ENCODE measurements at regions not wholly inside any gene's neighbourhood (a gene's known extent, or its start where the extent isn't known, plus 50 kb on each side); places are given as distances from the start of the nearest gene placed in this dataset.

DNA sequence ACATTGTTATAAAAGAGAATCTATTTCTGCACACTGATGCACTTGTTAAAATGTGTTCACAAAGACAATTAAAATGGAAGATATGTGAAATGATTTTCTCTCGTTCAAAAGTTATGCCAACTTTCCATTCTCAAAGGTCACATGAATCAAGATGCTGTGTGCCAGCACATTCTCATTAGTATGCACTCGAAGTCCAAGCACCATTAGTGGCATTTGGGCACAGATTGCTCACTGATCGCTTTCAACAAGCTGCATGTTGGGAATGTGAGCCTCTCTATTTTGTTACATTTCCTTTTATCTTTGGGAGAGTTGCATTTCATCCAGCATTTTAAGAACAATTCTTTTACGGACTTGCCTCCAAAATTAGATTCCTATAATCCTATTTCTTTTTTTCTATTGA, 398.9 kb downstream of the FBXO15 start:
- no peak for DNase-seq (ENCODE audit: low read depth in 4 of 4, low spot score in 3 of 4)

DNA sequence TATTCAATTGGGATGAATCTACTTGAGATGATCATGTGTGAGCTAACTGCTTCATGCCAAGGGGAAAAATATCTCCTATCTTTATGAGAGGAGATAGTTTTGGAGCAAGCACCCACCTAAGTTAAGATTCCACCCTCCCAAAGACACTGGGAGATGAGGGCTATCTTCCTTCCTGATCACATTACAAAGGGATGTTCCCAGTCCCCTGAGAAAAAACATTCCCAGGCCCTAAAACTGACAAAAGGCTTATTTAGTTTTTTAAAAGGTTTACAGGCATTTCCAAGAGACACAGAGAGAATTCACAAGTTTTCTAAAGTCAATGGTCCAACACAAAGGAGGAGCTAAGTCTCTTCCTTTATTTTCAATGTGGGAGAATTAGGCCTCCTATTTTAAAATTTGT, 401.5 kb downstream of the FBXO15 start:
- DNase-seq (ENCODE audit: low read depth in 4 of 4, low spot score in 3 of 4): peak in 1 of 4 donors; percentile 7

DNA sequence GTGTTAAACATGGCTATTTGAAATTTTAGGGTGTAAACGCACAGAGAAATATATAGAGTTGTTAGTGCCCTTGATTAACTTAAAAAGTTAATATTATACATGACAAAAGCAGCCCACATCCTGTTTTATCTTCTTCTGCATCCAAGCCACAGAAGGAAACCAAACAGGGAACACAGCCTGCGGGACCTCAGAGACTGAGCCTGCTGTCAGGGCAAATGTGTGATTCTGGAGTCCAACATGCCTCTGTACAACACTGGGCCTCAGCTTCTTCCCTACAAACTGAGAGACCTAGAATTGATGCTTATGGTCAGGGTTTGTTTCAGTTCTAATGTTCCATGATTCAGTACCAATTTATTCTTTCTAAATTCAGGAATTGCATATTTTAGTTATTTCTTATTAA, 404.7 kb downstream of the FBXO15 start:
- DNase-seq (ENCODE audit: low read depth in 4 of 4, low spot score in 3 of 4): no peak

- no peak for DNase-seq (ENCODE audit: low read depth in 4 of 4, low spot score in 3 of 4)
Observed at GRCh38 chr18:73741946-73742345, 405.7 kb downstream of the FBXO15 start.

GRCh38 chr18:73739098-73739497, 408.5 kb downstream of the FBXO15 start:
- DNase-seq (ENCODE audit: low read depth in 4 of 4, low spot score in 3 of 4): no peak

GRCh38 chr18:73737990-73738389, 409.6 kb downstream of the FBXO15 start:
- no peak for DNase-seq (ENCODE audit: low read depth in 4 of 4, low spot score in 3 of 4)

DNA sequence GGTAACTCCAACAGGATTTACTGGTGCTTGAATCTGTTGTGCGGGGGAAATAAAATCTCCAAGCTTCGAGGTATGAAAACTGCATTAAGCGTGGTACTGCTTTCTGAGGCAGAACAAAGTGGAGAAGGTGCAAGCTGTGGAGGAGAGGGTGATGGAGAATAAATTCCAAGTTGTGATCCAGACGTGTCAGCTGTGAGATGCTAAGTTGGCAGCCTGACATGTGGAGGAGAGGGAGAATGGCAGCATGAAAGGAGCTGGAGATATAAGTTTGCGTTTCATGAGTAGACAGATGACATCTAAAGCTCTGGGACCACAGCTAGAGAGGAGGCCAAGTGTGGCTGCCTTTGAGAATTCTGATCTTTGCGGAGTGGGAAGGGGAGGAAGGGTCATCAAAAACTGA, 411.8 kb downstream of the FBXO15 start:
- DNase-seq (ENCODE audit: low read depth in 4 of 4, low spot score in 3 of 4): no peak

DNA sequence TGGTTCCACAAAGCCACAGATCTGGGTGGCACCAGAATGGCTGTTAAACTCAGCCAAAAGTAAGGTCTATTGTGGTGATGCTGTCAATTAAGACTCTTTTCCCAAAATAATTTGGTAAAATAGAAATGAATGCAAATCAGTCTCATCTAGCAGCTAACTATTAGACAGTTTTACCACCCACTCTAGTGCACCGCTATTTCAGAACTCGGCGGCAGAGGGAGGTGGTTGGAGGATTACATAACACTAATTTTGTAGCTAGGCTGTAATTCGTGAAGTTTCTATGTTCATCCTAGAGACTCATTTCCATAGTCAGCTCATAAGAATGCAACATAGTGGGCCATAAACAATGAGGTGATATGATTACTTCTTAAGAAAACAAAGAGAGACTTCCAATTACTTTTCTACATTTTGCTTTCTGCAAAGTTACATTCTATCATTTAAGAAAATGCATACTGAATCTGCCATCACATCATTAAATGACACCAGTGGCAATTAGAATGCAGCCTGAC, 413.8 kb downstream of the FBXO15 start:
- no peak for DNase-seq (ENCODE audit: low read depth in 4 of 4, low spot score in 3 of 4)

GRCh38 chr18:73733376-73733775, 414.3 kb downstream of the FBXO15 start:
- DNase-seq (ENCODE audit: low read depth in 4 of 4, low spot score in 3 of 4): no peak

GRCh38 chr18:73728657-73729056, 419.0 kb downstream of the FBXO15 start:
- DNase-seq (ENCODE audit: low read depth in 4 of 4, low spot score in 3 of 4): no peak

DNA sequence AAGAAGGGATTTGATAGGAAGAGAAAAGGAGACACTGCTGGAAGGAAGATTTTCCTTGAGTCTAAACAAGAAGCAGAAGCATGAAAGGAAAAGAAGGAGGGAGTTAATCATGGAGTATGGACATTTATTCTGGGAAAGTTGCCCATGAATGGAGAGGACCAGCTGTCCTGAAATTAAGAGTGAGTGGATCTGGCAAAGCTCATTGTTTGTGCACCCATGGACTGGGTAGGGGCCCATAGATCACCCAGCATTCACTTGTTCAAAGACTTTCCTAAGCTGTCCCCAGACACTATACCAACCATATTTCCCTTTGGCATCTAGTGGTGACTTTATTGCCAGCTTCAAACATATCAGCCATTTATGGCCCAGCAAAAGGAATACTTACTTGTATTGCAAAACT, 422.7 kb downstream of the FBXO15 start:
- no peak for DNase-seq (ENCODE audit: low read depth in 4 of 4, low spot score in 3 of 4)

DNA sequence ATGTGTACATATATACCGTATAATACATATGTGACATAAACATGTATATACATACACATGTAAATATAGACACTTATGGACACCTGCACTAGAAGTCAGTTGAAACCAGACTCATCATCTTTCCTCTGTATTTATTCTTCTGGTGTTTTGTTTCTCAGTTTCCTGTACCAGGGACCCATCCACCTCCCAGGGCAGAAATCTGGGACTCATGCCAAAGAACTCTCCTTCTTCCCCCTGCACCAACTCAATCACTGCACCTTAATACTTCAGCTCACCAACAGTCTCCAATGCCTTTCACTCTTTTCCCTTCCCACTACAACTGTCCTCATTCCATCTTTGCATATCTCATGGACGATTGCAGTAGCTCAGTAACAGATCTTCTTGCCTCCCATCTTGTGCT, 428.0 kb downstream of the FBXO15 start:
- DNase-seq (ENCODE audit: low read depth in 4 of 4, low spot score in 3 of 4): no peak

DNA sequence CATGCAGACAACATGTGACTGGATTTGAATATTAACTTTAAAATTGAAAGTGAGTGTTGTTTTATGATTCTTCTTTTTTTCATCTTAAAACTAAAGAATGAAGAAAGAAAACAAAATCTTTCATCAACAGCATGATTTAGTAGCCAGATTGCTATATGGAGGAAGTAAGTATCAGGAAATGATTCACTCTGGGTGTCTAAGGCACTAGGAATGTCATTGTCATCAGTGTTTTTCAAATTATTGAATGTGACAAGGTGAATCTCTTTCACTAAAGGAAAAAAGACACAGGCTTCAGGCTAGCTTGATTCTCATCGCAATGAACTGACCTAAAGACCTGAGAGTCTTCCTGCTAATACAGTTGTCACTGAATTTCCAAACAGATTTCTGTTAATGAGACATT, 430.1 kb downstream of the FBXO15 start:
- no peak for DNase-seq (ENCODE audit: low read depth in 4 of 4, low spot score in 3 of 4)

DNA sequence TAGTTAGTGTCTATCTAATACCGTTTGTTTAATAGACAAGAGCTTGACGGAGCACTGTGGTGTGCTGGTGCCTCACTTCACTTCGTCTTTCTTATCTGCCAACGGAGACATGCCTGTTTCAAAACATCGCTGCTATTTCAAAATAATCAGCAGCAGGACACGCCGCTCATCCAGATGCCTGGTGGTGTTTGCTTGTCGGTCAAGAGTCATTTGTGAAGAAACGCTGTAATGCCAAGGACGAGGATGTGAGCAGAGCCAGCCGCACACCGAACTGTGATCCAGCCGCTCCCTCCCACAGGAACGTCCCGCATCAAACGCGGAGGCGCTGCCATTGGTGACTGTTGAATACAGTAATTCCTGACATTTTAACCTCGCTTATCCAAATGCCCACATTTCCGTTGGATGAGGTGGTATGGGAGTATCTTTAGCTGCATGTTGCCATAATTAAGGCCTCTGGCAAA, 432.4 kb downstream of the FBXO15 start:
- DNase-seq (ENCODE audit: low read depth in 4 of 4, low spot score in 3 of 4): no peak

DNA sequence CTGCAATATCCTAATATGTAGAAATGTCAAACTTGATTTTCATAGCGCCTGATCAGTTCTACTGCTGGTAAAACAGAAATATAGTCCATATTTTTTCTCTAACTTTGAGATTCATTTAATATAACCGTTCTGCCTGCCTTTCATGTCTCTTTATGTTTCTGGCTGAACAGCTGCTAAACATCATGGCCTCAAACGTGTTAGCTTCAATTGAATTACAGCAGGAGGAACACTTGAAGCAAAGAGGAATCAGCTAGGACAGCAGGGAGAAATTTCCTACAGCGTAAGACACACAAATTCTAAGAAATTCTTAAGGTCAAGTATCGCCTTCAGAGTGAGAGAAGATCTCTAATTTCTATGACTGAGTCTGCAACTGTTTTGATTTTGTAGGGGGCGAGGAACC, 433.2 kb downstream of the FBXO15 start:
- no peak for DNase-seq (ENCODE audit: low read depth in 4 of 4, low spot score in 3 of 4)

DNA sequence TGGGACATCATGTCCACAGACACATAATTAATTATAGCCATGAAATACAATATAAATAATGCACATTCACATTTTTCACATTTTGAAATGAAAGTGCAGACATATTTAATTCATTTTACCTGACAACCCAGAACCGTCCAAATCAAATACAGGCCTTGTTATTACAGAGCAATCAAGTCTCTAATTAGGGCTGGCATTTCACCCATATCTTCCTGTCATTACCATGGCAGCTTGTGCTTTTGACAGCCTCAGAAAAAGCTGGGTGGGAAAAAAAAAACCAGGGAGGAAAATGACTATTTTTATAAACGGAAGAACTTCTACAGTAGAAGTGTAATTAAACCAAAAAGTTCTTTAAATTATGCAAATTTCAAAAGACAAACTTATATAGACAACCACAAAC, 436.4 kb downstream of the FBXO15 start:
- DNase-seq (ENCODE audit: low read depth in 4 of 4, low spot score in 3 of 4): no peak

GRCh38 chr18:73708591-73708990, 439.0 kb downstream of the FBXO15 start:
- DNase-seq (ENCODE audit: low read depth in 4 of 4, low spot score in 3 of 4): no peak

- DNase-seq (ENCODE audit: low read depth in 4 of 4, low spot score in 3 of 4): no peak
Observed at GRCh38 chr18:73707035-73707434, 440.6 kb downstream of the FBXO15 start.

DNA sequence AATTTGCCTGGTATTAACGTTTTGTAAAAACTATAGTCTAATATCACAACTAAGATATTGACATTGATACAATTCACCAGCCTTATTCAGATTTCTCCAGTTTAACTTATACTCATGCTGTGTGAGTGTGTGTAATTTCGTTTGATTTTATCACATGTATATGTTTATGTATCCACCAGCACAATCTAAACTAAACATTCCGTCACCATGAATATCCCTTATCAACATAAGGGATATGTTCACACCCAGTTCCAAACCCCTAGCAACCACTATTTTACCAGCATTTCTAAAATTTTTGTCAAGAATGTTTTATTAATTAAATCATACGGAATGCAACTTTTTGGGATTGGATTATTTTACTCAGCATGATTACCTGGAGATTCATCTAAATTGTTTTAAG, 450.3 kb downstream of the FBXO15 start:
- DNase-seq (ENCODE audit: low read depth in 4 of 4, low spot score in 3 of 4): no peak

DNA sequence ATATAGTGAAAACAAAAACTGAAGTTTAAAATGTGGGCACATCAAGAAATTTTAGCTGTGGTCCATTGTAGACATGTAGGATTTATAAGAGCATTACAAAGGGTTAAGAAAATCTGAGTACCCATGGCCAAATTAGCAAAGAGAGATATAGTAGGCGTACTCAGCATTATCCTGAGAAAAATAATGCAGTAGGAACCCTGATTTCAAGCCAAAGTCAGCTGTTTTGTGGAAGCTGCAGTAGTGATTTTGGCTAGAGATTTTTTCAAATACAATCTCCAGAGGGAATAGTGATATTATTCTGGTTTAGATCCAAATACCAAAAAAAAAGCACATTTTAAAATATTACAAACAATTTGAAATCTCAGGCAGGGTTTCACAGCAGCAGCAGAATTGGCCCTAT, 450.9 kb downstream of the FBXO15 start:
- no peak for DNase-seq (ENCODE audit: low read depth in 4 of 4, low spot score in 3 of 4)

- no peak for DNase-seq (ENCODE audit: low read depth in 4 of 4, low spot score in 3 of 4)
Observed at GRCh38 chr18:73696171-73696570, 451.5 kb downstream of the FBXO15 start.

DNA sequence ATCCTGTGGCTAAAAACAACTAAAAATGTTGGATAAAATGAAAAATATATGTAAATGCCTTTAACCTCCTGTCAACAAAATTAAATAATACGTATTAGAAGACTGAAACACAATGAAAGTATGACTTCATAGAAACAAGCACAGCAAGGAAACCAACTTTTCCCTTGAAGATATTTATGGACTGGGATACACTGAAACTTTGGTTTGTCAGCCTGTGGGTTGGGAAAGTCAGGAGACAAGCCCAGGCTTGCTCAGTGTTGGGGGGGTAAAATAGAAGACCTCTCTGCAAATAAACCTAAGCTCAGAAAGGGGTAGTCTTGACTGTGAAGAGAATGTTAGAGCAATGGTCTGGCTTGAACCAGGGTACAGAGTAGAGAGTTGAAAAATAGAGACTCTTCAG, 454.5 kb downstream of the FBXO15 start:
- DNase-seq (ENCODE audit: low read depth in 4 of 4, low spot score in 3 of 4): no peak

- DNase-seq (ENCODE audit: low read depth in 4 of 4, low spot score in 3 of 4): no peak
Observed at GRCh38 chr18:73691624-73692023, 456.0 kb downstream of the FBXO15 start.
